Esophagus muscularis mucosa (tissue), 4 donors: ENCODE measurements at regions not wholly inside any gene's neighbourhood (a gene's known extent, or its start where the extent isn't known, plus 50 kb on each side); places are given as distances from the start of the nearest gene placed in this dataset.

Experiments
- DNase-seq: peaks from one replicate; pipeline ENCODE4 v3.0.0-alpha.2; 2017; ENCODE audit errors: extremely low spot score
- H3K27ac ChIP-seq, 4 donors: fragments of 200-600 bp; sonication (generic); replicated peaks in 1 of 4; 1 replicate in 3 of 4; 2 replicates in 1 of 4; pipeline ENCODE4 v1.5.1; 2016 to 2019; ENCODE audit warnings: mild to moderate bottlenecking in 1 of 4
- H3K27me3 ChIP-seq, 4 donors: fragments of 200-600 bp; sonication (generic); one replicate each; pipeline versions ENCODE4 v1.5.1 to v1.6.0; 2016 to 2019
- H3K36me3 ChIP-seq, 4 donors: fragments of 200-600 bp; sonication (generic); one replicate each; pipeline ENCODE4 v1.5.1; 2016 to 2019
- H3K4me1 ChIP-seq, 4 donors: fragments of 200-600 bp; sonication (generic); one replicate each; pipeline ENCODE4 v1.5.1; 2016 to 2019
- H3K4me3 ChIP-seq, 4 donors: fragments of 200-600 bp; sonication (generic); 1 replicate in 2 of 4; 2 replicates in 2 of 4; pipeline ENCODE4 v1.5.1; 2016 to 2019; ENCODE audit warnings: mild to moderate bottlenecking in 4 of 4, moderate library complexity in 1 of 4
- H3K9me3 ChIP-seq, 4 donors: fragments of 200-600 bp; sonication (generic); 1 replicate in 3 of 4; 2 replicates in 1 of 4; pipeline ENCODE4 v1.5.1; 2016 to 2019
- CTCF ChIP-seq, 3 experiments: fragments of 200-600 bp in 2 of 3; fragments of 450-650 bp in 1 of 3; sonication (generic) in 2 of 3; IDR thresholded peaks; one replicate each; pipeline ENCODE4 v1.5.1; 2017 to 2019; ENCODE audit warnings: antibody characterized with exemption in 3 of 3, mild to moderate bottlenecking in 2 of 3, moderate library complexity in 1 of 3
- EP300 ChIP-seq: sonication (generic); formaldehyde crosslinking; IDR thresholded peaks from one replicate; pipeline ENCODE4 v1.6.1; 2017; ENCODE audit warnings: antibody characterized with exemption
- POLR2A ChIP-seq: fragments of 450-650 bp; IDR thresholded peaks from one replicate; pipeline ENCODE4 v1.6.1; 2017; ENCODE audit warnings: antibody characterized with exemption, moderate library complexity, mild to moderate bottlenecking, low read depth
- POLR2AphosphoS5 ChIP-seq, 2 donors: sonication (generic); formaldehyde crosslinking; IDR thresholded peaks; one replicate each; pipeline ENCODE4 v1.6.1; 2017; ENCODE audit warnings: antibody characterized with exemption in 2 of 2
- WGBS: methylation state at CpG from one replicate; pipeline ENCODE4 v1.1.5; 2018; 5-methylcytosine and 5-hydroxymethylcytosine counted together
- intact Hi-C: fragments of 100-400 bp; cut with DNase I; formaldehyde crosslinking; loops from one replicate; pipeline ENCODE4 v1.15.1; 2023

DNA sequence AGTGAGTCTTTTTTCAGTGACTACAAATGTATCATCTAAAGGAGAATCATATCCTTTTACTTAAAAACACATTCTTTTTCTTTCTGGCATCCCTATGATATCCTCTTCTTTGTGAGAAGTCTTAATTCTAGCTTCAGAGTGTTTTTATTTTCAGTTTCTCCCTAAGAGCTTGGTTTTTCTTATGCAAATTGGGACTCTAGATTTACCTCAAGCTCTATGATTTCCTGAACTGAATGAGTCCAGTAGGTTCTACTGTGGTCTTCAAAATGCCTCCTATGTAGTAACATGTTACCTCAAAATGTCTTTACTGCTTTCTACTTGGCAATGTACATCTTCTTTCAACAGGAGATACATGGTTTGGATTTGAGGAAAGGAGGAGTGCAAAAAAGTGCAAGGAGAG lies 148.2 kb upstream of the C21orf91 start:
- TF ChIP-seq POLR2AphosphoS5 (IDR thresholded peaks at IDR 0.05) (no peak), POLR2A (no peak), CTCF (IDR thresholded peaks at IDR 0.05) (no peak), EP300 (no peak)

GRCh38 chr21:17964716-17965115 lies 145.6 kb upstream of the C21orf91 start:
- no peak for TF ChIP-seq POLR2A
- no peak for TF ChIP-seq POLR2AphosphoS5 (IDR thresholded peaks at IDR 0.05)
- no peak for TF ChIP-seq CTCF (IDR thresholded peaks at IDR 0.05)
- TF ChIP-seq EP300 = no peak
- no peaks in the 10 kb centered on the region for H3K27me3 ChIP-seq
- intact Hi-C loops = no loop called here
- H3K27ac ChIP-seq = no peak overlapping the region
- no peak overlapping the region for H3K4me3 ChIP-seq
- H3K4me1 ChIP-seq = no peaks in the 10 kb centered on the region
- H3K36me3 ChIP-seq = no peaks in the 10 kb centered on the region
- DNase-seq = no peak
- no peaks in the 10 kb centered on the region for H3K9me3 ChIP-seq

More for the DNA sequence above, 148.2 kb upstream of the C21orf91 start:
- H3K27me3 ChIP-seq = no peaks in the 10 kb centered on the region
- H3K27ac ChIP-seq = no peak overlapping the region
- no peak for DNase-seq
- no peaks in the 10 kb centered on the region for H3K9me3 ChIP-seq
- H3K4me1 ChIP-seq = no peaks in the 10 kb centered on the region
- H3K36me3 ChIP-seq = no peaks in the 10 kb centered on the region
- no peak overlapping the region for H3K4me3 ChIP-seq
- intact Hi-C loops = no loop called here

DNA sequence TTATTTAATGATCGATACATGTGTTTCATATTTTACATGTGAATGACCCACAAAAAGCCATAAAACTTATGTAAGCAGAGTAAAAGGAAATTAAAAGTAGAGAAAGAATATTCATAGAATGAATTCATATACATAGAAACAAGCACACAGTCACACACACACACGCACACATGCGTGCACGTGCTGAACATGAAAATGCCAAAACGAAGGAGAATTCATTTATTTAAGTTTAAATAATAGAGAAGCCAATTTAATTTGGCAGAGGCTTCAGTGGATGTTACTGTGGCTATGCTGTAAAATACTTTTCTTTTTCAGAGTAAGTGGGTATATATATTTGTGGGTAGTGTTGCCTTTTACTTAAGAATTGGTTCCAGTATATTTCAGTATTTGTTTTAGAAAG lies 145.0 kb upstream of the C21orf91 start:
- no peak for DNase-seq
- intact Hi-C loops = no loop called here
- no peaks in the 10 kb centered on the region for H3K9me3 ChIP-seq
- no peak overlapping the region for H3K27ac ChIP-seq
- H3K36me3 ChIP-seq = no peaks in the 10 kb centered on the region
- no peak overlapping the region for H3K4me3 ChIP-seq
- WGBS = 87% methylated on average over 5 of the region's 5 CpGs
- no peak for TF ChIP-seq EP300
- no peak for TF ChIP-seq POLR2A
- no peak for TF ChIP-seq POLR2AphosphoS5 (IDR thresholded peaks at IDR 0.05)
- no peak for TF ChIP-seq CTCF (IDR thresholded peaks at IDR 0.05)
- H3K4me1 ChIP-seq = no peaks in the 10 kb centered on the region
- H3K27me3 ChIP-seq = no peaks in the 10 kb centered on the region

- intact Hi-C loops = no loop called here
- WGBS = 70% methylated on average over 2 of the region's 2 CpGs
- DNase-seq = no peak
- no peak overlapping the region for H3K4me3 ChIP-seq
- H3K27me3 ChIP-seq = no peaks in the 10 kb centered on the region
- H3K27ac ChIP-seq = no peak overlapping the region
- H3K36me3 ChIP-seq = no peaks in the 10 kb centered on the region
- peaks cover 0 to 7% (median 0%) of the 10 kb centered on the region in 4 donors for H3K9me3 ChIP-seq
- TF ChIP-seq POLR2AphosphoS5 (IDR thresholded peaks at IDR 0.05) (no peak), POLR2A (no peak), CTCF (IDR thresholded peaks at IDR 0.05) (no peak), EP300 (no peak)
- H3K4me1 ChIP-seq = no peaks in the 10 kb centered on the region
These were observed 131.4 kb upstream of the C21orf91 start for GRCh38 chr21:17950591-17950990.

GRCh38 chr21:17949421-17949820 lies 130.3 kb upstream of the C21orf91 start:
- H3K27ac ChIP-seq = no peak overlapping the region
- H3K36me3 ChIP-seq = no peaks in the 10 kb centered on the region
- H3K27me3 ChIP-seq = no peaks in the 10 kb centered on the region
- intact Hi-C loops = no loop called here
- H3K9me3 ChIP-seq = peaks cover 0 to 10% (median 1%) of the 10 kb centered on the region in 4 donors
- TF ChIP-seq POLR2AphosphoS5 (IDR thresholded peaks at IDR 0.05) (no peak), EP300 (no peak), POLR2A (no peak), CTCF (IDR thresholded peaks at IDR 0.05) (no peak)
- H3K4me3 ChIP-seq = no peak overlapping the region
- no peaks in the 10 kb centered on the region for H3K4me1 ChIP-seq
- no peak for DNase-seq
